Trophoblast cell (in vitro differentiated cells and primary cell): ENCODE measurements at regions not wholly inside any gene's neighbourhood (a gene's known extent, or its start where the extent isn't known, plus 50 kb on each side); places are given as distances from the start of the nearest gene placed in this dataset.

ENCODE experiments used
- DNase-seq, 2 donors: peaks; one replicate each; pipeline ENCODE4 v3.0.0-alpha.2; 2016
- H2AFZ ChIP-seq: 2 replicates; pipeline ENCODE4 v1.6.1; 2013; ENCODE audit warnings: low read length, moderate library complexity, mild to moderate bottlenecking; ENCODE audit not compliant: insufficient read depth, poor library complexity
- H2AK5ac ChIP-seq: 2 replicates; pipeline ENCODE4 v1.6.1; 2013; ENCODE audit warnings: mild to moderate bottlenecking, low read length
- H2BK120ac ChIP-seq: 2 replicates; pipeline ENCODE4 v1.6.1; 2013; ENCODE audit warnings: low read length, mild to moderate bottlenecking, moderate library complexity; ENCODE audit not compliant: insufficient read depth, poor library complexity
- H2BK12ac ChIP-seq: 2 replicates; pipeline ENCODE4 v1.6.1; 2013; ENCODE audit warnings: mild to moderate bottlenecking, low read length, moderate library complexity
- H2BK5ac ChIP-seq: 2 replicates; pipeline ENCODE4 v1.6.1; 2013; ENCODE audit warnings: low read length, low read depth, moderate library complexity, mild to moderate bottlenecking; ENCODE audit not compliant: poor library complexity
- H3K14ac ChIP-seq: 2 replicates; pipeline ENCODE4 v1.6.1; 2013; ENCODE audit warnings: mild to moderate bottlenecking, low read length
- H3K18ac ChIP-seq: 2 replicates; pipeline ENCODE4 v1.6.1; 2013; ENCODE audit warnings: mild to moderate bottlenecking, low read length
- H3K23ac ChIP-seq: 2 replicates; pipeline ENCODE4 v1.6.1; 2013; ENCODE audit warnings: low read length
- H3K27ac ChIP-seq: 2 replicates; pipeline ENCODE4 v1.5.1; 2013; ENCODE audit warnings: low read depth, mild to moderate bottlenecking, inconsistent platforms, low read length, moderate library complexity
- H3K27me3 ChIP-seq: 2 replicates; pipeline ENCODE4 v1.6.1; 2013; ENCODE audit warnings: inconsistent platforms, mild to moderate bottlenecking, low read length, moderate library complexity; ENCODE audit not compliant: insufficient read depth
- H3K36me3 ChIP-seq, 2 experiments: 1 replicate in 1 of 2; 2 replicates in 1 of 2; pipeline ENCODE4 v1.6.1; 2013; ENCODE audit warnings: low read length in 2 of 2, mild to moderate bottlenecking in 2 of 2, moderate library complexity in 1 of 2; ENCODE audit not compliant: insufficient read depth in 2 of 2, control insufficient read depth in 1 of 2
- H3K4ac ChIP-seq: 2 replicates; pipeline ENCODE4 v1.6.1; 2013; ENCODE audit warnings: low read depth, mild to moderate bottlenecking, low read length, moderate library complexity
- H3K4me1 ChIP-seq, 2 experiments: 1 replicate in 1 of 2; 2 replicates in 1 of 2; pipeline ENCODE4 v1.6.1; 2013; ENCODE audit warnings: low read length in 2 of 2, mild to moderate bottlenecking in 2 of 2, moderate library complexity in 1 of 2; ENCODE audit not compliant: insufficient read depth in 2 of 2, control insufficient read depth in 1 of 2
- H3K4me2 ChIP-seq: 2 replicates; pipeline ENCODE4 v1.6.1; 2013; ENCODE audit warnings: inconsistent platforms, mild to moderate bottlenecking, low read length, moderate library complexity
- H3K4me3 ChIP-seq: 2 replicates; pipeline ENCODE4 v1.5.1; 2013; ENCODE audit warnings: mild to moderate bottlenecking, low read depth, low read length, inconsistent platforms
- H3K79me1 ChIP-seq: one replicate; pipeline ENCODE4 v1.6.1; 2013; ENCODE audit warnings: low read length
- H3K79me2 ChIP-seq: 2 replicates; pipeline ENCODE4 v1.6.1; 2013; ENCODE audit warnings: low read length, mild to moderate bottlenecking; ENCODE audit not compliant: control insufficient read depth, insufficient read depth, poor library complexity
- H3K9ac ChIP-seq: 2 replicates; pipeline ENCODE4 v1.6.1; 2013; ENCODE audit warnings: mild to moderate bottlenecking, low read length
- H3K9me3 ChIP-seq: 2 replicates; pipeline ENCODE4 v1.6.1; 2013; ENCODE audit warnings: low read depth, mild to moderate bottlenecking, control low read depth, inconsistent platforms, low read length; ENCODE audit not compliant: insufficient read depth
- H4K12ac ChIP-seq: 2 replicates; pipeline ENCODE4 v1.6.1; 2013; ENCODE audit warnings: low read depth, mild to moderate bottlenecking, low read length, moderate library complexity
- H4K8ac ChIP-seq: 2 replicates; pipeline ENCODE4 v1.6.1; 2013; ENCODE audit warnings: low read depth, mild to moderate bottlenecking, low read length, moderate library complexity
- H4K91ac ChIP-seq: one replicate; pipeline ENCODE4 v1.6.1; 2013; ENCODE audit warnings: low read depth, mild to moderate bottlenecking, low read length, moderate library complexity
- WGBS: extraction: QIAGEN DNeasy Blood & Tissue Kit; methylation state at CpG from one replicate; pipeline ENCODE4 v1.1.7; 2013; ENCODE audit warnings: missing lambda C conversion rate; ENCODE audit not compliant: insufficient read length, insufficient coverage; ENCODE audit errors: extremely low coverage; 5-methylcytosine and 5-hydroxymethylcytosine counted together

GRCh38 chr12:65720136-65721130 is 103.8 kb upstream of the HMGA2 start:
- H3K4me3 ChIP-seq, result no peak overlapping the region

GRCh38 chr12:65721541-65722190 is 102.6 kb upstream of the HMGA2 start:
- no peak for DNase-seq
- H3K14ac ChIP-seq, result no peak overlapping the region
- no peak overlapping the region for H3K23ac ChIP-seq
- H3K9me3 ChIP-seq, result no peaks in the 10 kb centered on the region
- H3K4me1 ChIP-seq, result peaks cover 0 to 2% of the 10 kb centered on the region in 2 experiments
- H2BK120ac ChIP-seq, result no peak overlapping the region
- H2BK12ac ChIP-seq, result no peak overlapping the region
- H2AK5ac ChIP-seq, result no peak overlapping the region
- H2BK5ac ChIP-seq, result no peak overlapping the region
- no peak overlapping the region for H3K18ac ChIP-seq
- H3K36me3 ChIP-seq, result no peaks in the 10 kb centered on the region
- H3K79me1 ChIP-seq, result no peaks in the 10 kb centered on the region
- H3K9ac ChIP-seq, result no peak overlapping the region
- H3K4me2 ChIP-seq, result no peak overlapping the region
- H4K12ac ChIP-seq, result no peak overlapping the region
- H3K79me2 ChIP-seq, result no peaks in the 10 kb centered on the region
- no peak overlapping the region for H3K4ac ChIP-seq
- H4K8ac ChIP-seq, result no peak overlapping the region
- H4K91ac ChIP-seq, result no peak overlapping the region
- H3K4me3 ChIP-seq, result no peak overlapping the region
- no peak overlapping the region for H3K27ac ChIP-seq
- no peak overlapping the region for H2AFZ ChIP-seq
- no peaks in the 10 kb centered on the region for H3K27me3 ChIP-seq
- WGBS, result no CpG with 5 or more reads among the region's 3 CpGs

More at GRCh38 chr12:65720136-65721130, 103.8 kb upstream of the HMGA2 start:
- no peak overlapping the region for H2BK12ac ChIP-seq
- no peak overlapping the region for H3K9ac ChIP-seq
- H3K4me1 ChIP-seq, result peaks cover 0 to 2% of the 10 kb centered on the region in 2 experiments
- no peak overlapping the region for H2BK5ac ChIP-seq
- H3K18ac ChIP-seq, result no peak overlapping the region
- DNase-seq, result peak; percentile 30 to 37
- H2AFZ ChIP-seq, result no peak overlapping the region
- H3K36me3 ChIP-seq, result no peaks in the 10 kb centered on the region
- no CpG with 5 or more reads among the region's 15 CpGs for WGBS
- no peak overlapping the region for H4K12ac ChIP-seq
- H3K14ac ChIP-seq, result no peak overlapping the region
- H2AK5ac ChIP-seq, result no peak overlapping the region
- H3K9me3 ChIP-seq, result no peaks in the 10 kb centered on the region
- H2BK120ac ChIP-seq, result no peak overlapping the region
- no peak overlapping the region for H3K4ac ChIP-seq
- no peak overlapping the region for H4K8ac ChIP-seq
- no peak overlapping the region for H3K4me2 ChIP-seq
- no peaks in the 10 kb centered on the region for H3K79me2 ChIP-seq
- no peaks in the 10 kb centered on the region for H3K27me3 ChIP-seq
- no peak overlapping the region for H3K23ac ChIP-seq
- no peak overlapping the region for H3K27ac ChIP-seq
- no peaks in the 10 kb centered on the region for H3K79me1 ChIP-seq
- H4K91ac ChIP-seq, result no peak overlapping the region

GRCh38 chr12:65725376-65725775 is 98.9 kb upstream of the HMGA2 start:
- no peak overlapping the region for H2AK5ac ChIP-seq
- no peak overlapping the region for H2BK120ac ChIP-seq
- WGBS, result no CpG with 5 or more reads among the region's 2 CpGs
- H3K4me3 ChIP-seq, result no peak overlapping the region
- H3K4ac ChIP-seq, result no peak overlapping the region
- peaks cover 7% of the 10 kb centered on the region for H3K79me1 ChIP-seq
- H4K12ac ChIP-seq, result no peak overlapping the region
- no peak overlapping the region for H3K23ac ChIP-seq
- H3K36me3 ChIP-seq, result no peaks in the 10 kb centered on the region
- H3K14ac ChIP-seq, result no peak overlapping the region
- no peak overlapping the region for H3K27ac ChIP-seq
- no peak overlapping the region for H2AFZ ChIP-seq
- peaks cover 2% of the 10 kb centered on the region for H3K79me2 ChIP-seq
- no peak overlapping the region for H3K18ac ChIP-seq
- H2BK12ac ChIP-seq, result no peak overlapping the region
- no peak overlapping the region for H2BK5ac ChIP-seq
- H3K9me3 ChIP-seq, result no peaks in the 10 kb centered on the region
- DNase-seq, result peak in 1 of 2 donors; percentile 18
- no peaks in the 10 kb centered on the region for H3K4me1 ChIP-seq
- H3K27me3 ChIP-seq, result no peaks in the 10 kb centered on the region
- H3K4me2 ChIP-seq, result no peak overlapping the region
- H3K9ac ChIP-seq, result no peak overlapping the region
- H4K91ac ChIP-seq, result no peak overlapping the region
- no peak overlapping the region for H4K8ac ChIP-seq

- Histone ChIP-seq H3K14ac (no peak overlapping the region), H2BK120ac (no peak overlapping the region), H3K23ac (no peak overlapping the region), H4K8ac (no peak overlapping the region), H3K4me2 (peak overlapping the region; percentile 75), H4K12ac (no peak overlapping the region), H2AFZ (no peak overlapping the region), H3K79me1 (peaks cover 7% of the 10 kb centered on the region), H3K4ac (no peak overlapping the region), H3K27ac (no peak overlapping the region), H2BK5ac (no peak overlapping the region), H3K27me3 (no peaks in the 10 kb centered on the region), H3K9me3 (no peaks in the 10 kb centered on the region), H3K4me3 (no peak overlapping the region), H2BK12ac (no peak overlapping the region), H3K9ac (no peak overlapping the region), H3K4me1 (no peaks in the 10 kb centered on the region), H4K91ac (no peak overlapping the region), H3K79me2 (peaks cover 2% of the 10 kb centered on the region), H3K18ac (no peak overlapping the region), H3K36me3 (no peaks in the 10 kb centered on the region), H2AK5ac (no peak overlapping the region)
- WGBS, result no CpG with 5 or more reads among the region's 6 CpGs
- DNase-seq, result no peak
These were observed 95.8 kb upstream of the HMGA2 start for GRCh38 chr12:65728455-65728847.
